ENCODE measurements at regions not wholly inside any gene's neighbourhood (a gene's known extent, or its start where the extent isn't known, plus 50 kb on each side); places are given as distances from the start of the nearest gene placed in this dataset.

- no peaks in the 10 kb centered on the region for H3K36me3 Mint-ChIP-seq (ENCODE audit: insufficient read depth, unreplicated experiment)
- no peaks in the 10 kb centered on the region for H3K27me3 Mint-ChIP-seq (ENCODE audit: insufficient read depth, unreplicated experiment)
- peaks cover 7% of the 10 kb centered on the region for H3K9me3 Mint-ChIP-seq (ENCODE audit: unreplicated experiment)
- no peak overlapping the region for H3K4me3 Mint-ChIP-seq (ENCODE audit: unreplicated experiment)
- POLR2A ChIA-PET: no interaction called here
- CTCF ChIA-PET: interaction anchor here (0.6 to 1.5 kb wide), 3 partner anchors 30 to 466 kb away, joined by 3 to 7 read pairs (median 3); no protein-coding TSS in a partner anchor
- intact Hi-C loops (cut with micrococcal nuclease): no loop called here
- H3K4me1 Mint-ChIP-seq (ENCODE audit: insufficient read depth, unreplicated experiment): peaks cover 6% of the 10 kb centered on the region
- DNase-seq (ENCODE audit: unreplicated experiment): no peak
- TF ChIP-seq CTCF (IDR thresholded peaks at IDR 0.05; ENCODE audit: unreplicated experiment): no peak
- no peak overlapping the region for H3K27ac Mint-ChIP-seq (ENCODE audit: low read depth, unreplicated experiment)
- BruUV-seq (replicated peaks): no TSS peak
These were observed 55.5 kb upstream of the ST6GAL2 start for GRCh38 chr2:106941372-106941993.

DNA sequence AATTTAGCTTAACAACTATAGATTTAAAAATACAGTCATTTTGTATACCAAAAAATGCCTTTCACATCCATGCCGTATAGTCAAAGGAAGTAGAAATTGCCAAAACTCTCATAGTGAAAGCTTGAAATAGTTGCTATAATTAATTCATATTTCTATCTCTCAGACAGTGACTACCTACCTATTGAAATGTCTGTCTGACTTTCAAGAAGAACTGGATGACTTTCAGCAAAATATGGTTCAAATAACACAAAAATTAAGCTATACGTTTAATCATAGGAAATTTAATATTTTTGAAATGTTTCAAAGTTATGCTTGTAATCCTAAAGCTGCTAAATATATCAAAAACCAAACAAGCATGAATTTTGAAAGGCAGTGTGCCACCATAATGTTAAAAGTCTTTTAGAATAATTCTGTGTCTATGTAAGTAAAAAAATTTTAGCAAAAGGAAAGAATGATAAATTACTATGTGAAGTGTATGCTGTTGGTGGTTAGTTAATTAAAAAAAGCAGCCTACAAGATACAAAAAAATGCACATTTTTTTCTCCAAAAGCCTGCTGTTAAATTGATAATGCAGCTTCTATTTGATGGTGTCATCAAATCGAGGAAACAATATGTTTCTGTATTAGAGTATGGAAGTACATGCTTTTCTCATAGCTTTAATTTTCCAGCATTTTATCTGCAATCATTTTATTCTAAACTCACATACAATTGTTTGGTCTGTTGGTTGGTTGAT, 57.7 kb upstream of the ST6GAL2 start:
- BruUV-seq (replicated peaks): no TSS peak
- Mint-ChIP-seq H3K27ac (ENCODE audit: low read depth, unreplicated experiment) (no peak overlapping the region), H3K4me3 (ENCODE audit: unreplicated experiment) (no peak overlapping the region), H3K36me3 (ENCODE audit: insufficient read depth, unreplicated experiment) (no peaks in the 10 kb centered on the region), H3K9me3 (ENCODE audit: unreplicated experiment) (peaks cover 7% of the 10 kb centered on the region), H3K4me1 (ENCODE audit: insufficient read depth, unreplicated experiment) (peaks cover 6% of the 10 kb centered on the region), H3K27me3 (ENCODE audit: insufficient read depth, unreplicated experiment) (no peaks in the 10 kb centered on the region)
- intact Hi-C loops (cut with micrococcal nuclease): no loop called here
- no peak for DNase-seq (ENCODE audit: unreplicated experiment)
- ChIA-PET CTCF (interaction anchor here (0.6 kb wide), 1 partner anchor 850 kb away, joined by 3 read pairs; no protein-coding TSS in a partner anchor), POLR2A (interaction anchor here (0.6 kb wide), 1 partner anchor 361 kb away, joined by 3 read pairs; no protein-coding TSS in a partner anchor)
- TF ChIP-seq CTCF (IDR thresholded peaks at IDR 0.05; ENCODE audit: unreplicated experiment): no peak

GRCh38 chr2:106944215-106944614, 58.2 kb upstream of the ST6GAL2 start:
- Mint-ChIP-seq H3K9me3 (ENCODE audit: unreplicated experiment) (peaks cover 7% of the 10 kb centered on the region), H3K4me3 (ENCODE audit: unreplicated experiment) (no peak overlapping the region), H3K27me3 (ENCODE audit: insufficient read depth, unreplicated experiment) (no peaks in the 10 kb centered on the region), H3K27ac (ENCODE audit: low read depth, unreplicated experiment) (no peak overlapping the region), H3K36me3 (ENCODE audit: insufficient read depth, unreplicated experiment) (no peaks in the 10 kb centered on the region), H3K4me1 (ENCODE audit: insufficient read depth, unreplicated experiment) (peaks cover 6% of the 10 kb centered on the region)
- intact Hi-C loops (cut with micrococcal nuclease): no loop called here
- ChIA-PET CTCF (no interaction called here), POLR2A (interaction anchor here (0.5 kb wide), 1 partner anchor 125 kb away, joined by 3 read pairs; no protein-coding TSS in a partner anchor)
- no peak for TF ChIP-seq CTCF (IDR thresholded peaks at IDR 0.05; ENCODE audit: unreplicated experiment)
- BruUV-seq (replicated peaks): no TSS peak
- no peak for DNase-seq (ENCODE audit: unreplicated experiment)

DNA sequence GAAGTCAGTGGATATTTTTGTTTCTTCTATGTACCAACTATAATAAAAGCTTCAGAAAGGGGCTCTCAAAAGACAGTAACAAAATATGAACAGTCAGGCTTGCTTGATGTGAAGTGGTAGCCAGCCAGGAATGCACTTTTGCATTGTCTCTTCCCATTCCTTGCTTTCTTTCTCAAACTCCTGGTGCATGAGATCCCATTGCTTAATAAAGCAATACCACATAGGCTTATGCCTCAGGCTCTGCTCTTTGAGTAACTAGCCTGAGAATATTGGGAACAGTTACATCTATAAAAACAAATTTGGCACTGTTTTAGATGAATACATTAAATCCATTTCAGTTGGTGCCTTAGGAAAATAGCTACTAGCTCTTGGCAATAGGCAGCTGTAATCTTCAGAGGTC, 62.6 kb upstream of the ST6GAL2 start:
- Mint-ChIP-seq H3K27ac (ENCODE audit: low read depth, unreplicated experiment) (no peak overlapping the region), H3K36me3 (ENCODE audit: insufficient read depth, unreplicated experiment) (no peaks in the 10 kb centered on the region), H3K4me3 (ENCODE audit: unreplicated experiment) (no peak overlapping the region), H3K27me3 (ENCODE audit: insufficient read depth, unreplicated experiment) (no peaks in the 10 kb centered on the region), H3K9me3 (ENCODE audit: unreplicated experiment) (no peaks in the 10 kb centered on the region), H3K4me1 (ENCODE audit: insufficient read depth, unreplicated experiment) (peaks cover 6% of the 10 kb centered on the region)
- DNase-seq (ENCODE audit: unreplicated experiment): no peak
- TF ChIP-seq CTCF (IDR thresholded peaks at IDR 0.05; ENCODE audit: unreplicated experiment): no peak
- CTCF ChIA-PET: no interaction called here
- POLR2A ChIA-PET: no interaction called here
- intact Hi-C loops (cut with micrococcal nuclease): no loop called here
- no TSS peak for BruUV-seq (replicated peaks)

Measured in MCF 10A (cell line).